HCT116 (cell line): ENCODE measurements at regions not wholly inside any gene's neighbourhood (a gene's known extent, or its start where the extent isn't known, plus 50 kb on each side); places are given as distances from the start of the nearest gene placed in this dataset.

Experiments used
- ATAC-seq: fragments of 200-7000 bp; cut with Tn5 transposase; 2 replicates; pipeline ENCODE4 v1.9.1; 2020; ENCODE audit warnings: mild to moderate bottlenecking, moderate library complexity
- BruUV-seq: library from RNA; stranded (reverse); fragments of 400-500 nt; replicated peaks from 2 replicates; lab custom pipeline; 2021; lab: Mats Ljungman, UMichigan
- CTCF ChIA-PET: fragments of 300-600 bp; sonication (Branson Sonifier 250); formaldehyde crosslinking; loops from one replicate; lab custom pipeline; 2021; ENCODE audit warnings: antibody characterized with exemption; lab: Charles Lee
- POLR2A ChIA-PET: fragments of 300-600, 350-600 bp; sonication (Branson Sonifier 250); formaldehyde crosslinking; loops from one replicate; lab custom pipeline; 2021; ENCODE audit warnings: antibody characterized with exemption; lab: Charles Lee
- RAD21 ChIA-PET, 2 experiments: fragments of 300-600 bp; sonication (Branson Sonifier 250); formaldehyde crosslinking; loops; one replicate each; lab custom pipeline; 2023; ENCODE audit warnings: low total read pairs in 2 of 2; ENCODE audit not compliant: uncharacterized antibody in 2 of 2, unreplicated experiment in 2 of 2, low non-redundant PET in 1 of 2; lab: Charles Lee
- DNase-seq: peaks from one replicate; pipeline ENCODE4 v3.0.0-alpha.2; 2010; ENCODE audit warnings: low read depth, low spot score
- H2AFZ ChIP-seq: fragments of 200-600 bp; shearing (Covaris generic), sonication (generic); 2 replicates; pipeline ENCODE4 v1.6.1; 2017; ENCODE audit warnings: low read depth, mixed run types, mixed read lengths, antibody characterized with exemption, low read length; ENCODE audit not compliant: poor library complexity, severe bottlenecking
- H3K27ac ChIP-seq: 2 replicates; pipeline ENCODE4 v1.5.1; 2012; ENCODE audit warnings: low read depth, low read length
- H3K27me3 ChIP-seq: fragments of 200-600 bp; sonication (generic); 2 replicates; pipeline ENCODE4 v1.6.1; 2016; ENCODE audit warnings: mixed run types, low read length, mixed read lengths; ENCODE audit not compliant: insufficient read depth
- H3K36me3 ChIP-seq, 2 experiments: fragments of 200-500 bp in 1 of 2; fragments of 200-600 bp in 1 of 2; sonication (Bioruptor generic) in 1 of 2; sonication (generic) in 1 of 2; 2 replicates each; pipeline versions ENCODE4 v1.5.1 to v1.6.1; 2014 to 2016; ENCODE audit warnings: low read length in 2 of 2, inconsistent platforms in 1 of 2, mixed read lengths in 1 of 2, mixed run types in 1 of 2; ENCODE audit not compliant: insufficient read depth in 2 of 2, control insufficient read depth in 1 of 2
- H3K4me1 ChIP-seq, 2 experiments: fragments of 200-600 bp in 1 of 2; sonication (generic) in 1 of 2; 2 replicates each; pipeline versions ENCODE4 v1.5.1 to v1.6.1; 2012 to 2017; ENCODE audit warnings: low read length in 2 of 2, inconsistent platforms in 1 of 2, mild to moderate bottlenecking in 1 of 2, mixed read lengths in 1 of 2, mixed run types in 1 of 2, moderate library complexity in 1 of 2; ENCODE audit not compliant: insufficient read depth in 2 of 2, control insufficient read depth in 1 of 2
- H3K4me2 ChIP-seq: fragments of 200-600 bp; sonication (generic); 2 replicates; pipeline ENCODE4 v1.6.1; 2017; ENCODE audit warnings: mixed run types, low read length, mixed read lengths
- H3K4me3 ChIP-seq, 2 experiments: fragments of 200-600 bp in 1 of 2; sonication (generic) in 1 of 2; replicated peaks in 1 of 2; 2 replicates each; pipeline ENCODE4 v1.5.1; 2011 to 2016; ENCODE audit warnings: low read length in 2 of 2, control low read depth in 1 of 2, low read depth in 1 of 2, mild to moderate bottlenecking in 1 of 2, mixed read lengths in 1 of 2, mixed run types in 1 of 2
- H3K79me2 ChIP-seq: fragments of 200-600 bp; sonication (generic); 2 replicates; pipeline ENCODE4 v1.6.1; 2017; ENCODE audit warnings: mild to moderate bottlenecking, mixed run types, low read length, moderate library complexity, mixed read lengths; ENCODE audit not compliant: insufficient read depth
- H3K9ac ChIP-seq: fragments of 200-600 bp; sonication (generic); 2 replicates; pipeline ENCODE4 v1.6.1; 2016; ENCODE audit warnings: low read length, mixed read lengths
- H3K9me2 ChIP-seq: fragments of 200-600 bp; sonication (generic), shearing (Covaris generic); 2 replicates; pipeline ENCODE4 v1.6.1; 2017; ENCODE audit warnings: mixed run types, mild to moderate bottlenecking, moderate library complexity; ENCODE audit not compliant: insufficient read depth
- H3K9me3 ChIP-seq, 2 experiments: fragments of 200-500 bp in 1 of 2; fragments of 200-600 bp in 1 of 2; sonication (Bioruptor generic) in 1 of 2; sonication (generic) in 1 of 2; 2 replicates each; pipeline ENCODE4 v1.6.1; 2014 to 2017; ENCODE audit warnings: low read length in 2 of 2, mixed read lengths in 2 of 2, inconsistent platforms in 1 of 2, low read depth in 1 of 2, mild to moderate bottlenecking in 1 of 2, mixed run types in 1 of 2, moderate library complexity in 1 of 2; ENCODE audit not compliant: control insufficient read depth in 1 of 2, insufficient read depth in 1 of 2
- H4K20me1 ChIP-seq: fragments of 200-600 bp; sonication (generic), shearing (Covaris generic); 2 replicates; pipeline ENCODE4 v1.6.1; 2017; ENCODE audit warnings: mixed run types, mild to moderate bottlenecking, moderate library complexity; ENCODE audit not compliant: insufficient read depth
- ATF3 ChIP-seq: IDR thresholded peaks from 2 replicates; pipeline ENCODE4 v1.6.1; 2012
- CBX3 ChIP-seq: IDR thresholded peaks from 2 replicates; pipeline ENCODE4 v1.6.1; 2012; ENCODE audit warnings: low read depth
- CEBPB ChIP-seq: IDR thresholded peaks from 2 replicates; pipeline ENCODE4 v1.6.1; 2012; ENCODE audit warnings: low read depth
- ELF1 ChIP-seq: IDR thresholded peaks from 2 replicates; pipeline ENCODE4 v1.6.1; 2012; ENCODE audit warnings: low read depth, borderline replicate concordance
- SP1 ChIP-seq: IDR thresholded peaks from 2 replicates; pipeline ENCODE4 v1.6.1; 2012; ENCODE audit warnings: low read depth
- SRF ChIP-seq: IDR thresholded peaks from 2 replicates; pipeline ENCODE4 v1.6.1; 2012; ENCODE audit warnings: low read depth
- YY1 ChIP-seq: IDR thresholded peaks from 2 replicates; pipeline ENCODE4 v1.6.1; 2011; ENCODE audit warnings: low read length, low read depth, moderate library complexity, mild to moderate bottlenecking; ENCODE audit not compliant: insufficient replicate concordance; ENCODE audit errors: extremely low read depth
- intact Hi-C: fragments of 100-400 bp; cut with micrococcal nuclease; formaldehyde crosslinking; loops from 2 replicates; pipeline ENCODE4 v1.10.0; 2022
- TF ChIP-seq, protein P1 (sequence below): IDR thresholded peaks from 2 replicates; pipeline ENCODE4 v1.6.1; 2011; ENCODE audit warnings: mild to moderate bottlenecking, low read length, moderate library complexity; ENCODE audit not compliant: insufficient replicate concordance; ENCODE audit errors: extremely low read depth

- TF ChIP-seq YY1: no peak
- no peak for TF ChIP-seq ELF1
These were observed 188.6 kb upstream of the PDZRN3 start (continued) for GRCh38 chr3:73813291-73813690.

- TF ChIP-seq SP1 (no peak), ATF3 (no peak), CBX3 (no peak)
- TF ChIP-seq, all 23 proteins: peak for 0
- Histone ChIP-seq H3K27ac (no peak overlapping the region), H3K9ac (no peak overlapping the region), H3K4me2 (no peak overlapping the region), H3K27me3 (no peaks in the 10 kb centered on the region), H3K4me3 (no peak overlapping the region), H2AFZ (no peak overlapping the region), H3K9me3 (peaks cover 0 to 9% of the 10 kb centered on the region in 2 experiments; a peak in 2 of 4 replicates), H3K9me2 (no peaks in the 10 kb centered on the region), H4K20me1 (no peaks in the 10 kb centered on the region), H3K4me1 (no peaks in the 10 kb centered on the region), H3K36me3 (no peaks in the 10 kb centered on the region), H3K79me2 (no peaks in the 10 kb centered on the region)
- ChIA-PET CTCF (no interaction called here), RAD21 (no interaction called here), POLR2A (no interaction called here)
- BruUV-seq: no TSS peak
- intact Hi-C loops: no loop called here
- no peak for DNase-seq
- no peak for ATAC-seq
These were observed 187.3 kb upstream of the PDZRN3 start for GRCh38 chr3:73812054-73812453.

DNA sequence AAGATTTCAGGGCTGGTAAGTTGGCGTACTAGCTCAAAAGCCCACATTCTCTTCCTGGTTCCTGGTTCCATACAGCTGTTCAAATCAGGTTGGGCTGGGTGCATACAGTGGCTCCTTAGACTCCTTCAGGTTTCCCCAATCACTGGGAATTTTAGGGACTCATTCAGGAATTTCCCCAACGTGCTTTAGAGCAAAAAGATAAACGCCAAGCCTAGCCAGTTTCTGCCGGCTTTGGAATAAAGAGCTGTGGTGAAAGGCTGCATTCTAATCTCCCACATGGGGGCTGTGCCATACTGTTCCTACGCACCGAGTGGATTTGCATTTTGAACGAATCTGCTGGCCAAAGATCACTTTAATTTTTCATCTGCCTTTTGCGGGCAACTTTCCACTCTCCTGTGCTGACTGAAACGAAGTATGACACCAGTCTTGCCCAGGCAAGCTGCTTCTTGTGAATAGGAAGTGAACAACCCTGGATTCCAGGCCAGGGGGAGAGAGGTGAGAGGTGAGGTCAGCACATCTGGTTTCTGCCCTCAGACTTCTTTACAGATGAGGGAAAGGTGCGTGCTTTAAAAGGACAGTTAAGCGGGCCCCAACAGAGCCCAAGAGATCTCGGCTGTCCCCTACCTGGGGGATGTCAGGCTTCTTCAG, 184.2 kb upstream of the PDZRN3 start:
- intact Hi-C loops: no loop called here

More for the DNA sequence above, 184.2 kb upstream of the PDZRN3 start:
- Histone ChIP-seq H3K4me1 (no peaks in the 10 kb centered on the region), H3K4me3 (no peak overlapping the region), H3K79me2 (no peaks in the 10 kb centered on the region), H3K4me2 (no peak overlapping the region), H3K9me2 (no peaks in the 10 kb centered on the region), H3K27me3 (no peaks in the 10 kb centered on the region), H3K36me3 (no peaks in the 10 kb centered on the region), H2AFZ (no peak overlapping the region), H3K27ac (no peak overlapping the region), H3K9me3 (peaks cover 0 to 9% of the 10 kb centered on the region in 2 experiments; a peak in 1 of 4 replicates)
- RAD21 ChIA-PET: no interaction called here
- POLR2A ChIA-PET: no interaction called here
- BruUV-seq: no TSS peak
- DNase-seq (no peak), ATAC-seq (no peak)
- CTCF ChIA-PET: no interaction called here
- no peak for TF ChIP-seq CEBPB
- TF ChIP-seq SRF: no peak
- TF ChIP-seq, protein P1, sequence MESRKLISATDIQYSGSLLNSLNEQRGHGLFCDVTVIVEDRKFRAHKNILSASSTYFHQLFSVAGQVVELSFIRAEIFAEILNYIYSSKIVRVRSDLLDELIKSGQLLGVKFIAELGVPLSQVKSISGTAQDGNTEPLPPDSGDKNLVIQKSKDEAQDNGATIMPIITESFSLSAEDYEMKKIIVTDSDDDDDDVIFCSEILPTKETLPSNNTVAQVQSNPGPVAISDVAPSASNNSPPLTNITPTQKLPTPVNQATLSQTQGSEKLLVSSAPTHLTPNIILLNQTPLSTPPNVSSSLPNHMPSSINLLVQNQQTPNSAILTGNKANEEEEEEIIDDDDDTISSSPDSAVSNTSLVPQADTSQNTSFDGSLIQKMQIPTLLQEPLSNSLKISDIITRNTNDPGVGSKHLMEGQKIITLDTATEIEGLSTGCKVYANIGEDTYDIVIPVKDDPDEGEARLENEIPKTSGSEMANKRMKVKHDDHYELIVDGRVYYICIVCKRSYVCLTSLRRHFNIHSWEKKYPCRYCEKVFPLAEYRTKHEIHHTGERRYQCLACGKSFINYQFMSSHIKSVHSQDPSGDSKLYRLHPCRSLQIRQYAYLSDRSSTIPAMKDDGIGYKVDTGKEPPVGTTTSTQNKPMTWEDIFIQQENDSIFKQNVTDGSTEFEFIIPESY: no peak
- TF ChIP-seq, all 23 proteins: peak for 0
- H4K20me1 ChIP-seq: no peaks in the 10 kb centered on the region
- H3K9ac ChIP-seq: no peak overlapping the region
